ENCODE measurements at regions not wholly inside any gene's neighbourhood (a gene's known extent, or its start where the extent isn't known, plus 50 kb on each side); places are given as distances from the start of the nearest gene placed in this dataset.

GRCh38 chr10:110357871-110358270, 53.2 kb upstream of the SMNDC1 start:
- TF ChIP-seq CTCF (IDR thresholded peaks at IDR 0.05; ENCODE audit: unreplicated experiment), result no peak
- Mint-ChIP-seq H3K4me3 (ENCODE audit: unreplicated experiment) (no peak overlapping the region), H3K27ac (ENCODE audit: unreplicated experiment) (no peak overlapping the region), H3K4me1 (ENCODE audit: unreplicated experiment) (peaks cover 34% of the 10 kb centered on the region), H3K9me3 (ENCODE audit: unreplicated experiment) (no peaks in the 10 kb centered on the region), H3K27me3 (ENCODE audit: unreplicated experiment) (peaks cover 5% of the 10 kb centered on the region), H3K36me3 (ENCODE audit: low read depth, unreplicated experiment) (no peaks in the 10 kb centered on the region)
- DNase-seq (ENCODE audit: low spot score), result no peak

DNA sequence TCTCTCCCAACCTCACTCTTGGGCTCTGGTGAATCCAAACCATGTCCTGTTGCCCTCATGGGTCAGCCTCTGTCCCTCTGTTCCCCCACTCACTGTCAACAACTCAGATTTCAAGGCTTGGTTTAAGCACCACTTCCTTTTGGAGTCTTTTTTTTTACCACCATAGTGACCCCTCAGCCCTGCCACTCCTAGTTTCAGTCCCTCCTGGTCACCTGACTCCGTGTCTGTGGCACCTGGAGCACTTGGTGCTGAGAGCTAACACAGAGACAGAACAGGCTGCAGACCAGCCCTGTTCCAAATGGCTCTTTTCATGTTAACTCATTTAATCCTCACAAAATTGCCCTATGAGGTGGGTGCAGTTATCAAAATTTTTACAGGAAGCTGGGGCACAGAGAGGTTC, 53.6 kb upstream of the SMNDC1 start:
- H3K9me3 Mint-ChIP-seq (ENCODE audit: unreplicated experiment), result no peaks in the 10 kb centered on the region
- TF ChIP-seq CTCF (IDR thresholded peaks at IDR 0.05; ENCODE audit: unreplicated experiment), result no peak
- DNase-seq (ENCODE audit: low spot score), result no peak
- H3K4me1 Mint-ChIP-seq (ENCODE audit: unreplicated experiment), result peaks cover 32% of the 10 kb centered on the region
- H3K36me3 Mint-ChIP-seq (ENCODE audit: low read depth, unreplicated experiment), result no peaks in the 10 kb centered on the region
- H3K27ac Mint-ChIP-seq (ENCODE audit: unreplicated experiment), result no peak overlapping the region
- no peak overlapping the region for H3K4me3 Mint-ChIP-seq (ENCODE audit: unreplicated experiment)
- peaks cover 6% of the 10 kb centered on the region for H3K27me3 Mint-ChIP-seq (ENCODE audit: unreplicated experiment)

GRCh38 chr10:110358869-110359629, 54.3 kb upstream of the SMNDC1 start:
- Mint-ChIP-seq H3K4me3 (ENCODE audit: unreplicated experiment) (no peak overlapping the region), H3K27ac (ENCODE audit: unreplicated experiment) (no peak overlapping the region), H3K36me3 (ENCODE audit: low read depth, unreplicated experiment) (no peaks in the 10 kb centered on the region), H3K9me3 (ENCODE audit: unreplicated experiment) (no peaks in the 10 kb centered on the region), H3K4me1 (ENCODE audit: unreplicated experiment) (peaks cover 30% of the 10 kb centered on the region), H3K27me3 (ENCODE audit: unreplicated experiment) (peaks cover 7% of the 10 kb centered on the region)
- no peak for DNase-seq (ENCODE audit: low spot score)
- TF ChIP-seq CTCF (IDR thresholded peaks at IDR 0.05; ENCODE audit: unreplicated experiment), result no peak

DNA sequence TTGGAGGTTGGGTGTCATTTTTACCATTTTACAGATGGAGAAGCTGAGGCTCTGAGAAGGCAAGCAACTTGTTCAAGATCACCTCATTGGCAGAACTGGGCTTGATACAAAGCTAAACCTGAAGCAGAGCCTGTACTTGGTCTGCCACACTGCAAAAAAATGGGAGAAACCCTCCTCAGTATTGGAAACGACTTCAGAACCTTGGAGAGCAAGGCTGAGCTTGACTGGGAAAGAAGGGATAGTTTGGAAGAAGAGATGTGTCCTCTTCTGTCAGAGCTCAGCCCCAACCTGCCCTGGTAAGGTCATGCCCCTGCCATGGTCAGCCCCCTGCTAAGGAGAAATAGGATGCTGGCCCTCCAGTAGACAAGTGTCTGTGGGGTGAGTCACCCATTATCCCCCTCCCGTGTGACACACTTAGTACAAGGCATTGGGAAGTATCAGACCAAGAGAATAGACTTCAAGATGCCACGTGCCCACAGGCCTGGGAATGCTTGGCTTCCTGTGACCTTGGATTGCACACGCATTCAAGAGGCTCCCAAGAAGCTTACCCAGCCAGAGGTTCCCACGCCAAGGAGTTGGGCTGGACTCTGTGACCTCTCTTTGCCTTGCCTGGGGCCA, 56.2 kb upstream of the SMNDC1 start:
- TF ChIP-seq CTCF (IDR thresholded peaks at IDR 0.05; ENCODE audit: unreplicated experiment), result no peak
- Mint-ChIP-seq H3K36me3 (ENCODE audit: low read depth, unreplicated experiment) (no peaks in the 10 kb centered on the region), H3K27ac (ENCODE audit: unreplicated experiment) (no peak overlapping the region), H3K4me3 (ENCODE audit: unreplicated experiment) (no peak overlapping the region), H3K9me3 (ENCODE audit: unreplicated experiment) (no peaks in the 10 kb centered on the region), H3K4me1 (ENCODE audit: unreplicated experiment) (peaks cover 22% of the 10 kb centered on the region), H3K27me3 (ENCODE audit: unreplicated experiment) (peaks cover 7% of the 10 kb centered on the region)
- DNase-seq (ENCODE audit: low spot score), result no peak

- TF ChIP-seq CTCF (IDR thresholded peaks at IDR 0.05; ENCODE audit: unreplicated experiment), result no peak
- no peak overlapping the region for H3K4me3 Mint-ChIP-seq (ENCODE audit: unreplicated experiment)
- H3K27me3 Mint-ChIP-seq (ENCODE audit: unreplicated experiment), result peaks cover 7% of the 10 kb centered on the region
- H3K27ac Mint-ChIP-seq (ENCODE audit: unreplicated experiment), result no peak overlapping the region
- H3K4me1 Mint-ChIP-seq (ENCODE audit: unreplicated experiment), result peaks cover 14% of the 10 kb centered on the region
- no peak for DNase-seq (ENCODE audit: low spot score)
- no peaks in the 10 kb centered on the region for H3K36me3 Mint-ChIP-seq (ENCODE audit: low read depth, unreplicated experiment)
- H3K9me3 Mint-ChIP-seq (ENCODE audit: unreplicated experiment), result no peaks in the 10 kb centered on the region
Observed at GRCh38 chr10:110361800-110362456, 57.2 kb upstream of the SMNDC1 start.
